IMR-90 (cell line): ENCODE measurements at regions not wholly inside any gene's neighbourhood (a gene's known extent, or its start where the extent isn't known, plus 50 kb on each side); places are given as distances from the start of the nearest gene placed in this dataset.

Source experiments
- ATAC-seq: fragments of 200-7000 bp; cut with Tn5 transposase; 2 replicates; pipeline ENCODE4 v1.9.1; 2020; ENCODE audit warnings: low read depth, mild to moderate bottlenecking, moderate library complexity
- BruUV-seq: library from RNA; stranded (reverse); fragments of 400-500 nt; replicated peaks from 2 replicates; lab custom pipeline; 2021; lab: Mats Ljungman, UMichigan
- CTCF ChIA-PET: fragments of 300-600 bp; formaldehyde crosslinking; extraction: SDS; loops from one replicate; lab custom pipeline; 2021; ENCODE audit warnings: antibody characterized with exemption; lab: Yijun Ruan, JAX
- POLR2A ChIA-PET: fragments of 300-600 bp; sonication (Branson Sonifier 250); formaldehyde crosslinking; loops from one replicate; lab custom pipeline; 2022; ENCODE audit warnings: antibody characterized with exemption; ENCODE audit not compliant: unreplicated experiment; lab: Charles Lee
- DNase-seq: peaks from one replicate; pipeline ENCODE4 v3.0.0; 2013
- H2AFZ ChIP-seq: replicated peaks from 2 replicates; pipeline ENCODE3; 2013; ENCODE audit warnings: low read length, mild to moderate bottlenecking; ENCODE audit not compliant: poor library complexity
- H2AK5ac ChIP-seq: 2 replicates; pipeline ENCODE4 v1.6.1; 2013; ENCODE audit warnings: low read depth, low read length, inconsistent platforms
- H2AK9ac ChIP-seq: replicated peaks from 2 replicates; pipeline ENCODE3; 2013; ENCODE audit warnings: mild to moderate bottlenecking, low read depth, low read length, moderate library complexity; ENCODE audit not compliant: poor library complexity
- H2BK120ac ChIP-seq: 2 replicates; pipeline ENCODE4 v1.6.1; 2013; ENCODE audit warnings: low read depth, low read length, inconsistent platforms
- H2BK15ac ChIP-seq: 3 replicates; pipeline ENCODE4 v1.6.1; 2013; ENCODE audit warnings: low read depth, low read length, inconsistent platforms
- H2BK20ac ChIP-seq: 2 replicates; pipeline ENCODE4 v1.6.1; 2013; ENCODE audit warnings: low read depth, mild to moderate bottlenecking, inconsistent platforms, low read length, moderate library complexity
- H2BK5ac ChIP-seq: 2 replicates; pipeline ENCODE4 v1.6.1; 2013; ENCODE audit warnings: mild to moderate bottlenecking, low read depth, low read length, inconsistent platforms; ENCODE audit not compliant: poor library complexity, severe bottlenecking
- H3K14ac ChIP-seq: replicated peaks from 2 replicates; pipeline ENCODE4 v1.6.1; 2013; ENCODE audit warnings: low read depth, low read length, inconsistent platforms
- H3K18ac ChIP-seq: 2 replicates; pipeline ENCODE4 v1.6.1; 2013; ENCODE audit warnings: low read depth, low read length, control low read depth
- H3K23ac ChIP-seq: 2 replicates; pipeline ENCODE4 v1.6.1; 2013; ENCODE audit warnings: low read depth, low read length, inconsistent platforms
- H3K27ac ChIP-seq: 2 replicates; pipeline ENCODE4 v1.5.1; 2013; ENCODE audit warnings: mild to moderate bottlenecking, control low read depth, low read length; ENCODE audit not compliant: insufficient read depth
- H3K27me3 ChIP-seq: 2 replicates; pipeline ENCODE4 v1.6.1; 2013; ENCODE audit warnings: low read length; ENCODE audit not compliant: control insufficient read depth, insufficient read depth
- H3K36me3 ChIP-seq: 2 replicates; pipeline ENCODE4 v1.6.1; 2013; ENCODE audit warnings: low read length, mixed read lengths; ENCODE audit not compliant: control insufficient read depth, insufficient read depth
- H3K4ac ChIP-seq: 2 replicates; pipeline ENCODE4 v1.6.1; 2013; ENCODE audit warnings: low read depth, low read length, inconsistent platforms
- H3K4me1 ChIP-seq: 2 replicates; pipeline ENCODE4 v1.6.1; 2013; ENCODE audit warnings: low read length, mixed read lengths; ENCODE audit not compliant: control insufficient read depth, insufficient read depth
- H3K4me2 ChIP-seq: 2 replicates; pipeline ENCODE4 v1.6.1; 2013; ENCODE audit warnings: low read depth, mild to moderate bottlenecking, control low read depth, low read length, moderate library complexity
- H3K4me3 ChIP-seq: 2 replicates; pipeline ENCODE4 v1.5.1; 2013; ENCODE audit warnings: low read depth, mild to moderate bottlenecking, control low read depth, low read length, moderate library complexity; ENCODE audit not compliant: insufficient read depth
- H3K56ac ChIP-seq: 2 replicates; pipeline ENCODE4 v1.6.1; 2013; ENCODE audit warnings: low read length, inconsistent platforms; ENCODE audit not compliant: insufficient read depth; ENCODE audit errors: extremely low read depth
- H3K79me1 ChIP-seq, 2 experiments: 2 replicates each; pipeline ENCODE4 v1.6.1; 2013; ENCODE audit warnings: low read length in 2 of 2, inconsistent platforms in 1 of 2, low read depth in 1 of 2
- H3K9ac ChIP-seq: 2 replicates; pipeline ENCODE4 v1.6.1; 2013; ENCODE audit warnings: low read depth, low read length, control low read depth
- H3K9me1 ChIP-seq: 2 replicates; pipeline ENCODE4 v1.6.1; 2013; ENCODE audit warnings: low read length, inconsistent platforms; ENCODE audit not compliant: insufficient read depth
- H3K9me3 ChIP-seq: 2 replicates; pipeline ENCODE4 v1.6.1; 2013; ENCODE audit warnings: low read length; ENCODE audit not compliant: control insufficient read depth, insufficient read depth
- H4K20me1 ChIP-seq: 2 replicates; pipeline ENCODE4 v1.6.1; 2013; ENCODE audit warnings: low read length, inconsistent platforms; ENCODE audit not compliant: insufficient read depth
- H4K5ac ChIP-seq: 2 replicates; pipeline ENCODE4 v1.6.1; 2013; ENCODE audit warnings: mild to moderate bottlenecking, low read depth, low read length, control low read depth
- H4K8ac ChIP-seq, 2 experiments: 2 replicates each; pipeline ENCODE4 v1.6.1; 2013; ENCODE audit warnings: low read depth in 2 of 2, low read length in 2 of 2, control low read depth in 1 of 2, inconsistent platforms in 1 of 2
- H4K91ac ChIP-seq: 2 replicates; pipeline ENCODE4 v1.6.1; 2013; ENCODE audit warnings: low read depth, low read length, inconsistent platforms; ENCODE audit not compliant: insufficient read depth
- CEBPB ChIP-seq: IDR thresholded peaks from 2 replicates; pipeline ENCODE4 v1.6.1; 2012; ENCODE audit warnings: low read depth, low read length, improper control_type of control experiment
- ELK1 ChIP-seq: fragments of 150-350 bp; IDR thresholded peaks from 2 replicates; pipeline ENCODE4 v1.6.1; 2016; ENCODE audit warnings: low read depth, mild to moderate bottlenecking, low read length, moderate library complexity, borderline replicate concordance
- MAFK ChIP-seq: IDR thresholded peaks from 2 replicates; pipeline ENCODE4 v1.6.1; 2012; ENCODE audit warnings: low read depth, low read length, improper control_type of control experiment
- MAZ ChIP-seq: IDR thresholded peaks from 2 replicates; pipeline ENCODE4 v1.6.1; 2012; ENCODE audit warnings: low read depth, mild to moderate bottlenecking, low read length, improper control_type of control experiment, moderate library complexity, borderline replicate concordance
- NFE2L2 ChIP-seq: fragments of 150-350 bp; IDR thresholded peaks from 2 replicates; pipeline ENCODE4 v1.6.1; 2016; ENCODE audit warnings: low read depth, mild to moderate bottlenecking, low read length
- POLR2A ChIP-seq: IDR thresholded peaks from 2 replicates; pipeline ENCODE4 v1.6.1; 2012; ENCODE audit warnings: mild to moderate bottlenecking, low read depth, low read length
- USF2 ChIP-seq: fragments of 150-350 bp; IDR thresholded peaks from 2 replicates; pipeline ENCODE4 v1.6.1; 2017; ENCODE audit warnings: mild to moderate bottlenecking, antibody characterized with exemption, low read length, low read depth
- WGBS, 2 experiments: methylation state at CpG; one replicate each; pipeline versions ENCODE4 v1.1.5 to v1.1.7; 2013; ENCODE audit warnings: missing lambda C conversion rate in 2 of 2; ENCODE audit not compliant: insufficient read length in 1 of 2; ENCODE audit errors: extremely low coverage in 2 of 2; 5-methylcytosine and 5-hydroxymethylcytosine counted together
- dilution Hi-C: fragments of 300-500 bp; cut with HindIII; formaldehyde crosslinking; loops from one replicate; pipeline ENCODE4 v1.14.3; 2018; ENCODE audit warnings: low sequenced_read_pairs; ENCODE audit not compliant: unreplicated experiment
- in situ Hi-C: fragments of 300-500 bp; cut with MboI; formaldehyde crosslinking; loops from 3 replicates; pipeline ENCODE4 v1.14.3; 2019; ENCODE audit warnings: low sequenced_read_pairs, inconsistent platforms, mixed read lengths
- intact Hi-C: fragments of 100-400 bp; cut with micrococcal nuclease; formaldehyde crosslinking; loops from 2 replicates; pipeline ENCODE4 v1.10.0; 2022

DNA sequence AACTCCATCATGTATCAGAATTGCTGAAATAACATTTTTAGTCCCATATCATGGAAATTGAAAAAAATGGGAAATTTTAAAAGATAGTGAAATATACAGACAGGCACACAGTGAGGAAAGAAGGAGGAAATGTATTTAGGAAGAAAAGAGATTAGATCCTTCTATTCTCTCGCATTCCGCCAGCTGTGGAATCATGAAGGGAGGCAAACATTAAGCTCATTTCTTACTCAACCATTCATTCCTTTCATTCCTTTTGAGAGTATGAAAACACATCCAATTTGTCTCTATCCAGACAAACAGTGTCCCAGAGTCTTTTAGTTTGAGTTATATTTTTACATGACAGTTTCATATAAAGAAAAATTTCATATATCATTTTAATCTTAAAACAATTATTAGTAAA lies 52.5 kb upstream of the KCNMB2 start:
- BruUV-seq, result no TSS peak
- no peaks in the 10 kb centered on the region for H3K36me3 ChIP-seq
- H3K4me3 ChIP-seq, result no peak overlapping the region
- no peak overlapping the region for H2BK20ac ChIP-seq
- no peak overlapping the region for H4K91ac ChIP-seq
- H3K79me1 ChIP-seq, result no peaks in the 10 kb centered on the region
- no peak overlapping the region for H2BK15ac ChIP-seq
- no peak overlapping the region for H3K23ac ChIP-seq
- H3K9ac ChIP-seq, result no peak overlapping the region
- H2AFZ ChIP-seq, result no peak overlapping the region
- DNase-seq (no peak), ATAC-seq (no peak)
- H4K5ac ChIP-seq, result no peak overlapping the region
- intact Hi-C loops (no loop called here), in situ Hi-C loops (no loop called here), dilution Hi-C loops (no loop called here)
- H3K18ac ChIP-seq, result no peak overlapping the region
- no CpG with 5 or more reads among the region's 2 CpGs for WGBS, 2 experiments
- H4K8ac ChIP-seq, result no peak overlapping the region
- no peak overlapping the region for H2AK9ac ChIP-seq
- no peak overlapping the region for H3K4me2 ChIP-seq
- no peaks in the 10 kb centered on the region for H3K9me1 ChIP-seq
- H4K20me1 ChIP-seq, result no peaks in the 10 kb centered on the region
- ChIA-PET POLR2A (no interaction called here), CTCF (interaction anchor here (0.8 kb wide), 1 partner anchor 9 kb away, joined by 3 read pairs; no protein-coding TSS in a partner anchor)
- H3K56ac ChIP-seq, result no peak overlapping the region
- no peak overlapping the region for H2AK5ac ChIP-seq
- H3K27ac ChIP-seq, result no peak overlapping the region
- TF ChIP-seq NFE2L2 (no peak), CEBPB (no peak), ELK1 (no peak), MAZ (no peak), POLR2A (no peak), MAFK (no peak), USF2 (no peak)
- no peak overlapping the region for H2BK120ac ChIP-seq
- H3K9me3 ChIP-seq, result no peaks in the 10 kb centered on the region
- H3K4ac ChIP-seq, result no peak overlapping the region
- H3K27me3 ChIP-seq, result no peaks in the 10 kb centered on the region
- no peaks in the 10 kb centered on the region for H3K4me1 ChIP-seq
- H2BK5ac ChIP-seq, result no peak overlapping the region
- H3K14ac ChIP-seq, result no peak overlapping the region
